ENCODE measurements at regions not wholly inside any gene's neighbourhood (a gene's known extent, or its start where the extent isn't known, plus 50 kb on each side); places are given as distances from the start of the nearest gene placed in this dataset.

GRCh38 chr19:29271911-29272310 lies 59.0 kb upstream of the UQCRFS1 start:
- Histone ChIP-seq H3K36me3 (ENCODE audit: control insufficient read depth in 2 of 3, insufficient read depth in 3 of 3, low read length in 3 of 3) (no peaks in the 10 kb centered on the region), H3K9me3 (ENCODE audit: control insufficient read depth in 2 of 3, insufficient read depth in 1 of 3, low read length in 3 of 3) (no peaks in the 10 kb centered on the region), H3K4me1 (ENCODE audit: control insufficient read depth in 2 of 3, insufficient read depth in 2 of 3, low read depth in 1 of 3, low read length in 3 of 3) (no peaks in the 10 kb centered on the region), H3K27ac (ENCODE audit: low read depth in 2 of 2, low read length in 2 of 2) (no peak overlapping the region), H3K9ac (ENCODE audit: low read length in 3 of 3) (no peak overlapping the region), H3K4me3 (ENCODE audit: low read length in 3 of 3) (no peak overlapping the region), H3K27me3 (ENCODE audit: control insufficient read depth, insufficient read depth, low read length) (no peaks in the 10 kb centered on the region)
- DNase-seq: peak in 1 of 5 donors; percentile 13
- intact Hi-C loops (cut with DNase I): no loop called here
- no peak for TF ChIP-seq CTCF (IDR thresholded peaks at IDR 0.05; ENCODE audit: borderline replicate concordance, extremely low read depth, insufficient read depth)
- no peak for FAIRE-seq

- Histone ChIP-seq H3K36me3 (ENCODE audit: control insufficient read depth in 2 of 3, insufficient read depth in 3 of 3, low read length in 3 of 3) (no peaks in the 10 kb centered on the region), H3K9ac (ENCODE audit: low read length in 3 of 3) (no peak overlapping the region), H3K27me3 (ENCODE audit: control insufficient read depth, insufficient read depth, low read length) (no peaks in the 10 kb centered on the region), H3K4me3 (ENCODE audit: low read length in 3 of 3) (no peak overlapping the region), H3K4me1 (ENCODE audit: control insufficient read depth in 2 of 3, insufficient read depth in 2 of 3, low read depth in 1 of 3, low read length in 3 of 3) (no peaks in the 10 kb centered on the region), H3K9me3 (ENCODE audit: control insufficient read depth in 2 of 3, insufficient read depth in 1 of 3, low read length in 3 of 3) (no peaks in the 10 kb centered on the region), H3K27ac (ENCODE audit: low read depth in 2 of 2, low read length in 2 of 2) (no peak overlapping the region)
- peak in 1 of 5 donors; percentile 28 for DNase-seq
- no peak for FAIRE-seq
- TF ChIP-seq CTCF (IDR thresholded peaks at IDR 0.05; ENCODE audit: borderline replicate concordance, extremely low read depth, insufficient read depth): no peak
- intact Hi-C loops (cut with DNase I): no loop called here
Observed at GRCh38 chr19:29273000-29273640, 60.2 kb upstream of the UQCRFS1 start.

- H3K9me3 ChIP-seq (ENCODE audit: control insufficient read depth in 2 of 3, insufficient read depth in 1 of 3, low read length in 3 of 3): no peaks in the 10 kb centered on the region
- peak in 1 of 5 donors; percentile 10 for DNase-seq
- no peak for FAIRE-seq
- H3K27ac ChIP-seq (ENCODE audit: low read depth in 2 of 2, low read length in 2 of 2): no peak overlapping the region
- H3K4me1 ChIP-seq (ENCODE audit: control insufficient read depth in 2 of 3, insufficient read depth in 2 of 3, low read depth in 1 of 3, low read length in 3 of 3): no peaks in the 10 kb centered on the region
- intact Hi-C loops (cut with DNase I): no loop called here
- no peak for TF ChIP-seq CTCF (IDR thresholded peaks at IDR 0.05; ENCODE audit: borderline replicate concordance, extremely low read depth, insufficient read depth)
- no peak overlapping the region for H3K4me3 ChIP-seq (ENCODE audit: low read length in 3 of 3)
- no peaks in the 10 kb centered on the region for H3K27me3 ChIP-seq (ENCODE audit: control insufficient read depth, insufficient read depth, low read length)
- no peaks in the 10 kb centered on the region for H3K36me3 ChIP-seq (ENCODE audit: control insufficient read depth in 2 of 3, insufficient read depth in 3 of 3, low read length in 3 of 3)
- H3K9ac ChIP-seq (ENCODE audit: low read length in 3 of 3): no peak overlapping the region
Observed at GRCh38 chr19:29275266-29275665, 62.3 kb upstream of the UQCRFS1 start.

- H3K9ac ChIP-seq (ENCODE audit: low read length in 3 of 3): no peak overlapping the region
- H3K4me1 ChIP-seq (ENCODE audit: control insufficient read depth in 2 of 3, insufficient read depth in 2 of 3, low read depth in 1 of 3, low read length in 3 of 3): no peaks in the 10 kb centered on the region
- no peaks in the 10 kb centered on the region for H3K27me3 ChIP-seq (ENCODE audit: control insufficient read depth, insufficient read depth, low read length)
- H3K4me3 ChIP-seq (ENCODE audit: low read length in 3 of 3): no peak overlapping the region
- FAIRE-seq (no peak), DNase-seq (peak in 1 of 5 donors; percentile 23)
- TF ChIP-seq CTCF (IDR thresholded peaks at IDR 0.05; ENCODE audit: borderline replicate concordance, extremely low read depth, insufficient read depth): no peak
- H3K27ac ChIP-seq (ENCODE audit: low read depth in 2 of 2, low read length in 2 of 2): no peak overlapping the region
- no peaks in the 10 kb centered on the region for H3K9me3 ChIP-seq (ENCODE audit: control insufficient read depth in 2 of 3, insufficient read depth in 1 of 3, low read length in 3 of 3)
- no peaks in the 10 kb centered on the region for H3K36me3 ChIP-seq (ENCODE audit: control insufficient read depth in 2 of 3, insufficient read depth in 3 of 3, low read length in 3 of 3)
- intact Hi-C loops (cut with DNase I): no loop called here
Observed at GRCh38 chr19:29277102-29277501, 64.2 kb upstream of the UQCRFS1 start.
